H1 (cell line): ENCODE measurements at regions not wholly inside any gene's neighbourhood (a gene's known extent, or its start where the extent isn't known, plus 50 kb on each side); places are given as distances from the start of the nearest gene placed in this dataset.
A peak's percentile ranks its signal among the peaks of the same experiment; 100 is the strongest.

ENCODE experiments used
- CTCF ChIA-PET: fragments of 300-600 bp; sonication (Branson Sonifier 250); formaldehyde crosslinking; loops from one replicate; lab custom pipeline; 2021; ENCODE audit not compliant: partially characterized antibody; lab: Charles Lee
- POLR2A ChIA-PET: fragments of 300-600 bp; sonication (Branson Sonifier 250); formaldehyde crosslinking; loops from one replicate; lab custom pipeline; 2021; ENCODE audit warnings: inconsistent platforms; ENCODE audit not compliant: partially characterized antibody; lab: Charles Lee
- DNase-seq, 2 experiments: peaks; one replicate each; pipeline versions ENCODE4 v3.0.0 to v3.0.0-alpha.2; 2010 to 2022; ENCODE audit warnings: low spot score in 2 of 2, low read depth in 1 of 2, mixed read lengths in 1 of 2
- FAIRE-seq: peaks from 2 replicates; lab custom pipeline; 2011; peaks lifted over from hg19 to GRCh38; lab: Jason Lieb, UNC
- H2AFZ ChIP-seq: 2 replicates; pipeline ENCODE4 v1.8.1; 2012; ENCODE audit warnings: low read length, inconsistent platforms
- H2AK5ac ChIP-seq: 2 replicates; pipeline ENCODE4 v1.6.1; 2013; ENCODE audit warnings: low read depth, low read length
- H2BK120ac ChIP-seq: replicated peaks from 2 replicates; pipeline ENCODE3; 2013; ENCODE audit warnings: low read depth, low read length, inconsistent platforms
- H2BK12ac ChIP-seq: 2 replicates; pipeline ENCODE4 v1.6.1; 2013; ENCODE audit warnings: low read depth, low read length
- H2BK15ac ChIP-seq: 2 replicates; pipeline ENCODE4 v1.6.1; 2013; ENCODE audit warnings: low read length
- H2BK20ac ChIP-seq: 2 replicates; pipeline ENCODE4 v1.6.1; 2013; ENCODE audit warnings: low read length
- H2BK5ac ChIP-seq: 2 replicates; pipeline ENCODE4 v1.6.1; 2013; ENCODE audit warnings: low read depth, low read length
- H3K14ac ChIP-seq: 2 replicates; pipeline ENCODE4 v1.6.1; 2013; ENCODE audit warnings: inconsistent platforms; ENCODE audit not compliant: insufficient read length
- H3K18ac ChIP-seq: 2 replicates; pipeline ENCODE4 v1.6.1; 2013; ENCODE audit warnings: low read length; ENCODE audit errors: extremely low read depth
- H3K23ac ChIP-seq: 2 replicates; pipeline ENCODE4 v1.6.1; 2013; ENCODE audit warnings: inconsistent platforms; ENCODE audit not compliant: insufficient read length
- H3K23me2 ChIP-seq: 2 replicates; pipeline ENCODE4 v1.6.1; 2013; ENCODE audit warnings: low read depth, low read length
- H3K27ac ChIP-seq: 2 replicates; pipeline ENCODE4 v1.6.1; 2011; ENCODE audit warnings: low read depth, low read length, inconsistent platforms
- H3K27me3 ChIP-seq, 4 experiments: replicated peaks in 1 of 4; 1 replicate in 1 of 4; 2 replicates in 3 of 4; pipeline versions ENCODE4 v1.6.1 to v1.8.1; 2011 to 2013; ENCODE audit warnings: low read length in 3 of 4, mild to moderate bottlenecking in 3 of 4, inconsistent platforms in 2 of 4, mixed read lengths in 2 of 4, moderate library complexity in 1 of 4; ENCODE audit not compliant: control insufficient read depth in 3 of 4, insufficient read depth in 3 of 4; ENCODE audit errors: extremely low read depth in 1 of 4
- H3K36me3 ChIP-seq, 4 experiments: 2 replicates each; pipeline versions ENCODE4 v1.6.1 to v1.8.1; 2011 to 2013; ENCODE audit warnings: mild to moderate bottlenecking in 4 of 4, low read length in 3 of 4, moderate library complexity in 2 of 4, control low read depth in 1 of 4, inconsistent platforms in 1 of 4; ENCODE audit not compliant: insufficient read depth in 4 of 4, control insufficient read depth in 2 of 4
- H3K4ac ChIP-seq: replicated peaks from 2 replicates; pipeline ENCODE3; 2013; ENCODE audit warnings: low read length, low read depth, mixed read lengths, inconsistent platforms; ENCODE audit not compliant: insufficient read length
- H3K4me1 ChIP-seq, 4 experiments: replicated peaks in 1 of 4; 1 replicate in 1 of 4; 2 replicates in 3 of 4; pipeline versions ENCODE4 v1.6.1 to v1.8.1; 2011 to 2013; ENCODE audit warnings: low read length in 3 of 4, inconsistent platforms in 2 of 4, mixed read lengths in 1 of 4; ENCODE audit not compliant: insufficient read depth in 4 of 4, control insufficient read depth in 3 of 4
- H3K4me2 ChIP-seq, 2 experiments: 2 replicates each; pipeline versions ENCODE4 v1.6.1 to v1.8.1; 2011 to 2013; ENCODE audit warnings: low read depth in 2 of 2, low read length in 2 of 2, control low read depth in 1 of 2, inconsistent platforms in 1 of 2, mild to moderate bottlenecking in 1 of 2; ENCODE audit not compliant: insufficient read depth in 1 of 2
- H3K4me3 ChIP-seq, 4 experiments: fragments of 200-600, 300-600 bp in 1 of 4; sonication (generic), shearing (Covaris generic), sonication (Bioruptor Twin) in 1 of 4; 2 replicates each; pipeline versions ENCODE4 v1.5.1 to v1.8.1; 2011 to 2016; ENCODE audit warnings: low read length in 4 of 4, low read depth in 3 of 4, control low read depth in 2 of 4, inconsistent platforms in 2 of 4, mild to moderate bottlenecking in 2 of 4, mixed read lengths in 1 of 4, moderate library complexity in 1 of 4; ENCODE audit not compliant: insufficient read depth in 2 of 4; ENCODE audit errors: extremely low read depth in 1 of 4
- H3K56ac ChIP-seq: replicated peaks from 2 replicates; pipeline ENCODE3; 2013; ENCODE audit warnings: low read depth, mild to moderate bottlenecking, mixed read lengths, low read length, inconsistent platforms; ENCODE audit not compliant: insufficient read length
- H3K79me1 ChIP-seq: 2 replicates; pipeline ENCODE4 v1.6.1; 2013; ENCODE audit warnings: low read depth, low read length, control low read depth
- H3K79me2 ChIP-seq, 2 experiments: 2 replicates each; pipeline versions ENCODE4 v1.6.1 to v1.8.1; 2012 to 2013; ENCODE audit warnings: low read length in 2 of 2, mild to moderate bottlenecking in 2 of 2, inconsistent platforms in 1 of 2; ENCODE audit not compliant: insufficient read depth in 2 of 2, control insufficient read depth in 1 of 2
- H3K9ac ChIP-seq, 4 experiments: replicated peaks in 1 of 4; 1 replicate in 1 of 4; 2 replicates in 3 of 4; pipeline versions ENCODE4 v1.6.1 to v1.8.1; 2011 to 2013; ENCODE audit warnings: low read depth in 3 of 4, low read length in 3 of 4, control low read depth in 2 of 4, mild to moderate bottlenecking in 2 of 4, moderate library complexity in 2 of 4, inconsistent platforms in 1 of 4; ENCODE audit errors: extremely low read depth in 1 of 4
- H3K9me3 ChIP-seq, 2 experiments: 2 replicates each; pipeline versions ENCODE4 v1.6.1 to v1.8.1; 2012 to 2013; ENCODE audit warnings: mild to moderate bottlenecking in 2 of 2, moderate library complexity in 2 of 2, control low read depth in 1 of 2, inconsistent platforms in 1 of 2, low read depth in 1 of 2, low read length in 1 of 2, mixed read lengths in 1 of 2; ENCODE audit not compliant: insufficient read depth in 2 of 2
- H4K20me1 ChIP-seq, 2 experiments: replicated peaks in 1 of 2; 2 replicates each; pipeline versions ENCODE3 to v1.8.1; 2011 to 2013; ENCODE audit warnings: inconsistent platforms in 2 of 2, low read length in 2 of 2, mild to moderate bottlenecking in 1 of 2; ENCODE audit not compliant: insufficient read depth in 2 of 2, control insufficient read depth in 1 of 2
- H4K5ac ChIP-seq: 2 replicates; pipeline ENCODE4 v1.6.1; 2013; ENCODE audit warnings: low read length, low read depth, mixed read lengths, inconsistent platforms; ENCODE audit not compliant: insufficient read length
- H4K8ac ChIP-seq: 2 replicates; pipeline ENCODE4 v1.8.0; 2013; ENCODE audit warnings: mild to moderate bottlenecking, moderate library complexity, low read length, inconsistent platforms; ENCODE audit not compliant: insufficient read depth; ENCODE audit errors: extremely low read depth
- H4K91ac ChIP-seq: replicated peaks from 2 replicates; pipeline ENCODE3; 2013; ENCODE audit warnings: low read length, mixed read lengths, inconsistent platforms; ENCODE audit not compliant: insufficient read length
- ATF2 ChIP-seq: IDR thresholded peaks from 2 replicates; pipeline ENCODE4 v1.6.1; 2012; ENCODE audit warnings: low read length, inconsistent platforms
- CEBPB ChIP-seq: IDR thresholded peaks from 2 replicates; pipeline ENCODE4 v1.6.1; 2012; ENCODE audit warnings: low read depth, low read length
- CTCF ChIP-seq, 3 experiments: IDR thresholded peaks; 1 replicate in 2 of 3; 2 replicates in 1 of 3; pipeline versions ENCODE4 v1.5.1 to v1.6.1; 2011; ENCODE audit warnings: low read length in 3 of 3, mild to moderate bottlenecking in 3 of 3, inconsistent platforms in 2 of 3, low read depth in 1 of 3, moderate library complexity in 1 of 3; ENCODE audit not compliant: insufficient read depth in 1 of 3; ENCODE audit errors: control extremely low read depth in 1 of 3
- NRF1 ChIP-seq: IDR thresholded peaks from 2 replicates; pipeline ENCODE4 v1.6.1; 2011; ENCODE audit warnings: mild to moderate bottlenecking, low read depth, low read length, improper control_type of control experiment
- POLR2A ChIP-seq, 2 experiments: IDR thresholded peaks; 1 replicate in 1 of 2; 2 replicates in 1 of 2; pipeline ENCODE4 v1.6.1; 2011; ENCODE audit warnings: low read depth in 2 of 2, low read length in 2 of 2, mild to moderate bottlenecking in 2 of 2; ENCODE audit errors: control extremely low read depth in 1 of 2
- TAF1 ChIP-seq: IDR thresholded peaks from 2 replicates; pipeline ENCODE4 v1.6.1; 2011; ENCODE audit warnings: mild to moderate bottlenecking, low read depth, low read length
- WGBS, 2 experiments: shearing (Covaris generic) in 1 of 2; methylation state at CpG; one replicate each; pipeline versions ENCODE4 v1.1.6 to v1.1.7; 2013 to 2015; ENCODE audit warnings: low lambda C conversion rate in 2 of 2, mixed read lengths in 2 of 2, inconsistent platforms in 1 of 2, low coverage in 1 of 2, missing lambda C conversion rate in 1 of 2; ENCODE audit not compliant: insufficient replicate concordance in 2 of 2, insufficient coverage in 1 of 2, insufficient read length in 1 of 2; ENCODE audit errors: extremely low coverage in 1 of 2, missing lambda C conversion rate in 1 of 2; 5-methylcytosine and 5-hydroxymethylcytosine counted together

- Histone ChIP-seq H3K9me3 (no peaks in the 10 kb centered on the region), H3K27me3 (no peaks in the 10 kb centered on the region), H3K79me2 (no peaks in the 10 kb centered on the region), H3K36me3 (no peaks in the 10 kb centered on the region), H3K56ac (no peak overlapping the region), H2AK5ac (no peak overlapping the region), H3K4ac (no peak overlapping the region), H4K20me1 (no peaks in the 10 kb centered on the region), H3K4me2 (no peak overlapping the region), H2BK120ac (no peak overlapping the region), H2BK15ac (no peak overlapping the region), H3K4me1 (no peaks in the 10 kb centered on the region), H3K79me1 (no peaks in the 10 kb centered on the region), H2AFZ (no peak overlapping the region), H2BK20ac (no peak overlapping the region), H3K23ac (no peak overlapping the region), H2BK5ac (no peak overlapping the region), H3K18ac (no peak overlapping the region), H3K9ac (no peak overlapping the region), H2BK12ac (no peak overlapping the region), H4K8ac (no peak overlapping the region), H4K91ac (no peak overlapping the region), H4K5ac (no peak overlapping the region), H3K27ac (no peak overlapping the region), H3K14ac (no peak overlapping the region), H3K4me3 (no peak overlapping the region), H3K23me2 (no peaks in the 10 kb centered on the region)
- FAIRE-seq (no peak), DNase-seq (no peak)
- ChIA-PET POLR2A (no interaction called here), CTCF (no interaction called here)
- TF ChIP-seq CTCF (IDR thresholded peaks at IDR 0.05; ENCODE audit: control extremely low read depth in 1 of 3, insufficient read depth in 1 of 3, low read depth in 1 of 3, low read length in 3 of 3) (peak in 2 of 3 experiments; percentile 10 to 17; a peak in 2 of 4 replicates), CEBPB (no peak), POLR2A (IDR thresholded peaks at IDR 0.05; ENCODE audit: control extremely low read depth in 1 of 2, low read depth in 2 of 2, low read length in 2 of 2) (no peak), TAF1 (no peak), NRF1 (no peak), ATF2 (no peak)
- WGBS, 2 experiments = 78% methylated on average over 1 of the region's 1 CpG; no CpG with 5 or more reads in 1 of the 2 experiments
Measured at GRCh38 chr3:106124818-106125217, 256.0 kb upstream of the CBLB start.
